ENCODE measurements at regions not wholly inside any gene's neighbourhood (a gene's known extent, or its start where the extent isn't known, plus 50 kb on each side); places are given as distances from the start of the nearest gene placed in this dataset.
A peak's percentile ranks its signal among the peaks of the same experiment; 100 is the strongest.

GRCh38 chr9:89879276-89879675, 274.5 kb downstream of the GADD45G start:
- no peak for TF ChIP-seq POLR2AphosphoS5 (IDR thresholded peaks at IDR 0.05)
- TF ChIP-seq CTCF (IDR thresholded peaks at IDR 0.05) = no peak
- no peak for TF ChIP-seq POLR2A (IDR thresholded peaks at IDR 0.05)
- no peak for TF ChIP-seq EP300 (IDR thresholded peaks at IDR 0.05)
- H3K9me3 ChIP-seq = no peaks in the 10 kb centered on the region
- no peak overlapping the region for H3K4me3 ChIP-seq
- DNase-seq (no peak), ATAC-seq (ENCODE audit: low FRiP score in 2 of 2) (no peak)
- peaks cover 13 to 31% (median 25%) of the 10 kb centered on the region in 4 donors for H3K4me1 ChIP-seq
- no peak overlapping the region for H3K27ac ChIP-seq
- no peaks in the 10 kb centered on the region for H3K27me3 ChIP-seq
- WGBS, 2 donors = 87 to 95% methylated on average over 6 of the region's 6 CpGs
- H3K36me3 ChIP-seq = no peaks in the 10 kb centered on the region

GRCh38 chr9:89879701-89880100, 274.9 kb downstream of the GADD45G start:
- TF ChIP-seq POLR2AphosphoS5 (IDR thresholded peaks at IDR 0.05) (no peak), CTCF (IDR thresholded peaks at IDR 0.05) (no peak), POLR2A (IDR thresholded peaks at IDR 0.05) (no peak), EP300 (IDR thresholded peaks at IDR 0.05) (no peak)
- WGBS, 2 donors = 81 to 95% methylated on average over 6 to 8 of the region's 8 CpGs
- no peaks in the 10 kb centered on the region for H3K36me3 ChIP-seq
- H3K4me1 ChIP-seq = peaks cover 9 to 27% (median 20%) of the 10 kb centered on the region in 4 donors
- H3K4me3 ChIP-seq = no peak overlapping the region
- H3K27me3 ChIP-seq = no peaks in the 10 kb centered on the region
- no peak overlapping the region for H3K27ac ChIP-seq
- ATAC-seq (ENCODE audit: low FRiP score in 2 of 2) (peak in 1 of 2 donors; percentile 88), DNase-seq (peak in 1 of 2 donors; percentile 17)
- H3K9me3 ChIP-seq = no peaks in the 10 kb centered on the region

- Histone ChIP-seq H3K36me3 (no peaks in the 10 kb centered on the region), H3K27ac (no peak overlapping the region), H3K27me3 (no peaks in the 10 kb centered on the region), H3K4me3 (no peak overlapping the region), H3K9me3 (no peaks in the 10 kb centered on the region), H3K4me1 (peaks cover 5 to 22% (median 17%) of the 10 kb centered on the region in 4 donors)
- WGBS, 2 donors = 87 to 97% methylated on average over 3 to 11 of the region's 11 CpGs
- DNase-seq (peak in 1 of 2 donors; percentile 19), ATAC-seq (ENCODE audit: low FRiP score in 2 of 2) (no peak)
- no peak for TF ChIP-seq EP300 (IDR thresholded peaks at IDR 0.05)
- no peak for TF ChIP-seq CTCF (IDR thresholded peaks at IDR 0.05)
- no peak for TF ChIP-seq POLR2AphosphoS5 (IDR thresholded peaks at IDR 0.05)
- no peak for TF ChIP-seq POLR2A (IDR thresholded peaks at IDR 0.05)
Observed at GRCh38 chr9:89880161-89880560, 275.3 kb downstream of the GADD45G start.

- no peak for TF ChIP-seq CTCF (IDR thresholded peaks at IDR 0.05)
- TF ChIP-seq POLR2A (IDR thresholded peaks at IDR 0.05) = no peak
- TF ChIP-seq POLR2AphosphoS5 (IDR thresholded peaks at IDR 0.05) = no peak
- TF ChIP-seq EP300 (IDR thresholded peaks at IDR 0.05) = no peak
- 81 to 97% methylated on average over 5 of the region's 5 CpGs for WGBS, 2 donors
- Histone ChIP-seq H3K36me3 (no peaks in the 10 kb centered on the region), H3K27ac (no peak overlapping the region), H3K9me3 (no peaks in the 10 kb centered on the region), H3K4me3 (no peak overlapping the region), H3K4me1 (peaks cover 0 to 17% (median 12%) of the 10 kb centered on the region in 4 donors), H3K27me3 (no peaks in the 10 kb centered on the region)
- no peak for ATAC-seq (ENCODE audit: low FRiP score in 2 of 2)
- DNase-seq = no peak
Observed at GRCh38 chr9:89880721-89881120, 275.9 kb downstream of the GADD45G start.

- ATAC-seq (ENCODE audit: low FRiP score in 2 of 2) (no peak), DNase-seq (peak in 1 of 2 donors; percentile 6)
- H3K9me3 ChIP-seq = no peaks in the 10 kb centered on the region
- TF ChIP-seq POLR2A (IDR thresholded peaks at IDR 0.05) = no peak
- no peak for TF ChIP-seq POLR2AphosphoS5 (IDR thresholded peaks at IDR 0.05)
- TF ChIP-seq EP300 (IDR thresholded peaks at IDR 0.05) = no peak
- no peak for TF ChIP-seq CTCF (IDR thresholded peaks at IDR 0.05)
- H3K4me1 ChIP-seq = peaks cover 0 to 16% (median 11%) of the 10 kb centered on the region in 4 donors
- no peaks in the 10 kb centered on the region for H3K27me3 ChIP-seq
- no peaks in the 10 kb centered on the region for H3K36me3 ChIP-seq
- WGBS, 2 donors = 83 to 96% methylated on average over 1 of the region's 1 CpG
- H3K4me3 ChIP-seq = no peak overlapping the region
- H3K27ac ChIP-seq = no peak overlapping the region
Observed at GRCh38 chr9:89881431-89881830, 276.6 kb downstream of the GADD45G start.

Measured in upper lobe of left lung (tissue), 6 donors.